Urothelium cell line (cell line): ENCODE measurements at regions not wholly inside any gene's neighbourhood (a gene's known extent, or its start where the extent isn't known, plus 50 kb on each side); places are given as distances from the start of the nearest gene placed in this dataset.
"Not testable (repeated sequence)": the region's sequence is repeated elsewhere in the genome, so short reads cannot be mapped to it uniquely, and the experiment has no call there.

Experiments used
- DNase-seq: peaks from one replicate; pipeline ENCODE4 v3.0.0; 2011; ENCODE audit warnings: low spot score, mixed read lengths
- FAIRE-seq: peaks from 2 replicates; lab custom pipeline; 2011; peaks lifted over from hg19 to GRCh38; lab: Jason Lieb, UNC

- FAIRE-seq (no peak), DNase-seq (no peak)
These were observed 110.2 kb upstream of the CPHXL start for GRCh38 chr16:75836347-75837010.

- DNase-seq (no peak), FAIRE-seq (no peak)
These were observed 111.0 kb upstream of the CPHXL start for GRCh38 chr16:75837264-75837663.

- DNase-seq (no peak), FAIRE-seq (no peak)
These were observed 111.4 kb upstream of the CPHXL start for GRCh38 chr16:75837681-75838080.

GRCh38 chr16:75841517-75841916 is 115.2 kb upstream of the CPHXL start:
- no peak for DNase-seq
- no peak for FAIRE-seq

- no peak for FAIRE-seq
- DNase-seq, result no peak
These were observed 120.9 kb upstream of the CPHXL start for GRCh38 chr16:75847172-75847571.

GRCh38 chr16:75854152-75854551 is 127.9 kb upstream of the CPHXL start:
- no peak for DNase-seq

GRCh38 chr16:75860326-75861053 is 134.2 kb upstream of the CPHXL start:
- DNase-seq (no peak), FAIRE-seq (no peak)

More at GRCh38 chr16:75854152-75854551, 127.9 kb upstream of the CPHXL start:
- no peak for FAIRE-seq

- DNase-seq (no peak), FAIRE-seq (no peak)
These were observed 135.2 kb upstream of the CPHXL start for GRCh38 chr16:75861311-75862097.

GRCh38 chr16:75862098-75862386 is 135.8 kb upstream of the CPHXL start:
- DNase-seq (no peak), FAIRE-seq (no peak)

GRCh38 chr16:75864243-75864642 is 138.0 kb upstream of the CPHXL start:
- FAIRE-seq, result no peak
- no peak for DNase-seq

- no peak for FAIRE-seq
- DNase-seq, result no peak
These were observed 139.4 kb upstream of the CPHXL start for GRCh38 chr16:75865736-75866135.

- DNase-seq (no peak), FAIRE-seq (no peak)
These were observed 142.6 kb upstream of the CPHXL start for GRCh38 chr16:75868636-75869632.

- DNase-seq, FAIRE-seq: not testable (repeated sequence)
These were observed 155.0 kb upstream of the CPHXL start for GRCh38 chr16:75881280-75881679.

- no peak for FAIRE-seq
- no peak for DNase-seq
These were observed 172.9 kb upstream of the CPHXL start for GRCh38 chr16:75899163-75899562.

- DNase-seq (no peak), FAIRE-seq (no peak)
These were observed 182.2 kb upstream of the CPHXL start for GRCh38 chr16:75908331-75909117.

GRCh38 chr16:75909746-75910145 is 183.5 kb upstream of the CPHXL start:
- no peak for FAIRE-seq
- no peak for DNase-seq

GRCh38 chr16:75911896-75912295 is 185.6 kb upstream of the CPHXL start:
- FAIRE-seq (no peak), DNase-seq (no peak)

- DNase-seq, result no peak
- no peak for FAIRE-seq
These were observed 187.7 kb upstream of the CPHXL start for GRCh38 chr16:75913958-75914357.

- no peak for FAIRE-seq
- DNase-seq, result no peak
These were observed 190.2 kb upstream of the CPHXL start for GRCh38 chr16:75916451-75916850.

GRCh38 chr16:75918109-75918508 is 191.8 kb upstream of the CPHXL start:
- DNase-seq (no peak), FAIRE-seq (no peak)
